ENCODE measurements at regions not wholly inside any gene's neighbourhood (a gene's known extent, or its start where the extent isn't known, plus 50 kb on each side); places are given as distances from the start of the nearest gene placed in this dataset.
"Not testable (repeated sequence)": the region's sequence is repeated elsewhere in the genome, so short reads cannot be mapped to it uniquely, and the experiment has no call there.

GRCh38 chrX:89539150-89539549, 382.6 kb upstream of the TGIF2LX start:
- not testable (repeated sequence) for DNase-seq (ENCODE audit: low spot score)

DNA sequence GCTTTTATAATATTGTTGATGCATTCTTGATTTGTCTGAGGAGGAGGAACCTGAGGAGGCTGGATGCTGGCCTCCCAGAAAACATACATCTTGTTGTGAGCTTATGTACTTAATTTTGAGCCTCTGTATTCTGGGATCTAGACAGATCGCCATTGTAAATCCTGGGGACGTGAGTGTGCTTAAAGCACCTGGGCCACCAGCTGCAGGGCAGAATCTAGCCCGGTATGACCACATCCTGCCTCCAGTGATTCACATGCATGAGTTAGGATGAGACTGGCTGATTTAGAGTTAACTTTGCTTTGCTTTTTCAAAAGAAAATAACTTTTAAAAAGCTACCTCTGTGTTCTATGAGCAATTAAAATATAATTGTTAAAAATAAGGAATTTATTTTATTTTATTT, 364.6 kb upstream of the TGIF2LX start:
- DNase-seq (ENCODE audit: low spot score): not testable (repeated sequence)

GRCh38 chrX:89562079-89562478, 359.6 kb upstream of the TGIF2LX start:
- not testable (repeated sequence) for DNase-seq (ENCODE audit: low spot score)

GRCh38 chrX:89563107-89563506, 358.6 kb upstream of the TGIF2LX start:
- DNase-seq (ENCODE audit: low spot score): not testable (repeated sequence)

- DNase-seq (ENCODE audit: low spot score): not testable (repeated sequence)
Measured at GRCh38 chrX:89567787-89568186, 353.9 kb upstream of the TGIF2LX start.

- DNase-seq (ENCODE audit: low spot score): not testable (repeated sequence)
Measured at GRCh38 chrX:89581868-89582267, 339.8 kb upstream of the TGIF2LX start.

- DNase-seq (ENCODE audit: low spot score): not testable (repeated sequence)
Measured at GRCh38 chrX:89631858-89632257, 289.9 kb upstream of the TGIF2LX start.

DNA sequence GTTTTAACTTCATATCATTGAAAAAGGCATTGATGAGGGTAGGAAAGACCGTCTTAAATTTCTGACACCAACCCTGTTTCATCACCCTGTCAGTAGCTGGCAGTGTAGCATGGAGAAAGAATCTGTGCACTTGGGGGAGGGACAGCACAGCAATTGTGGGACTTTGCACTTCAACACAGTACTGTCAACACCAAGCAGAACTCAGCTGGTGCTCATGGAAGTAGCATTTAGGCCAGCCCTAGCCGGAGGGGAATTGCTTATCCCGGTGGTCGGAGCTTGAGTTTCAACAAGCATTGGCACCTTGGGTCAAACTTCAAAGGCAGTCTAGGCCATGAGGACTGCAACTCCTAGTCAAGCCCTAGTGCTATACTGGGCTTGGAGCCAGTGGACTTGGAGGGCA, 285.8 kb upstream of the TGIF2LX start:
- DNase-seq (ENCODE audit: low spot score): not testable (repeated sequence)

DNA sequence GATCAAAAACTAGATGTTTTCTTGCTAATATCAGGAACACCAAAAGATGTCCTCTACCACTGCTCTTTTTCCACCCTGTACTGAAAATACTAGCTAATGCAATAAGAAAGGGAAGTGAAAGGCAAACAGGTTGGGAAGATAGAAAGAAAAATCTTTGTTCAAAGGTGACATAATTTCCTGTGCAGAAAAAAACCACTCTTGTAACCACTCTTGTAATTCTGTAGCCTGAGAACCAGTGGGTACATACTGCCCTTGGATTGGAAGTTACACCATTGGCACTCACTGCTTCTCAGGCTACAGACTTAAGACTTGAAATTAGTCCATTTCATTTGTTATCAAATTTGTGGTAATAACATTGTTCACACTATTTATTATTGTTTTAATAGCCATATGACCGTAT, 263.0 kb upstream of the TGIF2LX start:
- not testable (repeated sequence) for DNase-seq (ENCODE audit: low spot score)

GRCh38 chrX:89706481-89706880, 215.2 kb upstream of the TGIF2LX start:
- not testable (repeated sequence) for DNase-seq (ENCODE audit: low spot score)

DNA sequence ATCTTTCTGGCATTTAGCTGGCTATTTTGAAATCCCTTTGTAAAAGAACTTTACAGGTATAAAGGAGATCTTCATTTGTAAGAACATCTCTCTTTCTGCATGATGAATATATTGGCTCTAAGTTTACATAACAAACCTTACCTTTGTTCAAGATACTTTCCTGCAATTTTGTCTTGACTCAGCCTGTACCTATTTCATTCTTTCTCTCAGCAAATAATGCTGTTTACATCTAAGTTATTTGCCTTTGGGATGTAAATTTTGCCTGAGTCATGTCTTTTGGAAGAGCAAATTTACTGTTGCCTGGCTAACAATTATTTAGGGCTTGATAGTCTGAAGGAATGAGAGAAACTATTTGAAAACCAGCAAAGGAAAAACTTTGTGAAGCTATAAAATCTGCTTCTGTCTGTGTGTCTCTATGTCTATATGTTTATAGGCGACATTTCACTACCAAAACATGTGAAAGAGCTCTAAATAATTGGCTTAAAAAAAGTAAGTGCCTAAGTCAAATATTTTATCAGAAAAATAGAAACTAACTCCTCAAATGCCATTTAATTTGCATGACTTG, 214.3 kb upstream of the TGIF2LX start:
- DNase-seq (ENCODE audit: low spot score): not testable (repeated sequence)

DNA sequence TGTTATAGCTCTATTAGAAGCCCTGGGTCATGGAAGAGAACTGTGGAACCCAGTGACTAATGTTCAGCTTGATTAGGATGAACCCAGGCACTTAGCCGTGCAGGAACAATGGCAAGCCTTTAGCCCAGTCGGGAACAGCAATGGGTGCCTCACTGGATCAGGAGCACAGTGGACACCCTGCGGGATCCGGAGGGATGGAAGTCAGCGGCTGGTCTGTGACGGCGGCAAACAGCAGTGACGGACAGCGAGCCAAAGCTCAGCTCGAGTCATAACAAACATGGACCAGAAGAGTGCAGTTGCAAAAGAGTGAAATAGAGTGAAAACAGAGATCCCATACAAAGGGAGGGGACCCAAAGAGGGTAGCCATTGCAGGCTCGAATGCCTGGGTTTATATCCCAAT, 187.3 kb upstream of the TGIF2LX start:
- DNase-seq (ENCODE audit: low spot score): not testable (repeated sequence)

DNA sequence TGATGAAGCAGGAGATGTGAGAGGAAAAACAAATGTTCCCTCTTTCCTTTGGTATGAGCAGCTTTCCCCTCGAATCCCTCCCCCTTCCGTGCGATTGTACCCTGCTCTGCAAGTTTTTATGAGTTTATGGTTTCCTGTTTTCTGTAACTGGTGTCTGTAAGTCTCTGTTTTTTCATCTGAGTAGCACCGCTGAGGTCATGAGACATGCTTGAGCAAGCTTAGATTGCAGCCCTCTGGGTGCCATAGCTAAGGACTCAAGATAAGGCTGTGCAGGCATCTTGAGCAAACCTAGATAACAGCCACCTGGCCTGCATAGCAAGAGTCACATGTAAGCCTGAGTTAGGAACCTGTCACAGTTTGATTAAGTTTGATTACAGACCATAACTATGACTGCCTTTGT, 165.2 kb upstream of the TGIF2LX start:
- not testable (repeated sequence) for DNase-seq (ENCODE audit: low spot score)

DNA sequence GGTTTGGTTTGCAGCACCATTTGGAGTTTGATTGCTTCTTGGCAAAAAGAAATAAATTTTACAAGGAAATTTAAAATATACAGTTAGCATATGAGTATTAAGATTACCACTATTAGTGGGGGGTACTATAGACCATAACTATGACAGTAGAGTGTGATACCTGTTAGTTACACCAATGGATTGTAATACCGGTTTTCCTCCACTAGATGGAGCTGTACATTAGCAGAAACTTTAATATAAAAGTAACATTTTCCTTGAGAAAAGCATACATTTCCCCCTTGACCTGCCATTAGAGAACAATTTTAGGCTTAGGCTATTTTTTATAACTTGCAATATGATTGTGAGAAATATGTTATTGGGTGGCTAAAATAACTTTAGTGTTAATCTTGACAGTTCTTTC, 163.9 kb upstream of the TGIF2LX start:
- DNase-seq (ENCODE audit: low spot score): peak; percentile 7

DNA sequence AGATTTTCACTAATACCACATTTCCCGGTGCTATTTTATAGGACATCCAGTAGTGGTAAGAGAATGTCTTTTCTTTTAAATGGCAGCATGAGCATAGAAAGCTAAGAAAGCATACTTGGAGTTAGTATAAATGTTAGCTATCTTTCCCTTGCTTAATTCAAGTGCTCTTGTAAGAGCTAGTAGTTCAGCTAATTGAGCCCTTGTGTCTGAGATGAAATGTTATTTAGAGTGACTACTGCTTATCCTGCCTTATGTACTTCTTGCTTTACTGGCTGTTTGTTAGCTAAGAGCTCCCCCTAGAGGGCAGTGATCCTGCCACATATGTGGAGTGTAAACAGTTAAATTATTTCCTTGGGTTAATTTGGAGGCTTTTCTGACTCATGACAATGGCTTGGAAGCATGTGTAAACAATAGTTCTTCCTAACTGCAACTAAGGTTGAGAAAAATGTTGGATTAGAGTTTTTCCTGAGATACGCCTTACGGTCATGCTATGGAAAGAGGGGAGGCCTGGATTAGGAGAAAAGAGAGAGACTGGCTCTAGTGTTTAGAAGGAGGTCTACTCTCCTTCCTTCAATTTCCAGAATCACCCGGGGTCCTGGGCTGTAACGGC, 162.5 kb upstream of the TGIF2LX start:
- not testable (repeated sequence) for DNase-seq (ENCODE audit: low spot score)

GRCh38 chrX:89771639-89772038, 150.1 kb upstream of the TGIF2LX start:
- DNase-seq (ENCODE audit: low spot score): not testable (repeated sequence)

GRCh38 chrX:89811440-89811839, 110.3 kb upstream of the TGIF2LX start:
- DNase-seq (ENCODE audit: low spot score): not testable (repeated sequence)

- DNase-seq (ENCODE audit: low spot score): not testable (repeated sequence)
Measured at GRCh38 chrX:89839723-89840122, 82.0 kb upstream of the TGIF2LX start.

DNA sequence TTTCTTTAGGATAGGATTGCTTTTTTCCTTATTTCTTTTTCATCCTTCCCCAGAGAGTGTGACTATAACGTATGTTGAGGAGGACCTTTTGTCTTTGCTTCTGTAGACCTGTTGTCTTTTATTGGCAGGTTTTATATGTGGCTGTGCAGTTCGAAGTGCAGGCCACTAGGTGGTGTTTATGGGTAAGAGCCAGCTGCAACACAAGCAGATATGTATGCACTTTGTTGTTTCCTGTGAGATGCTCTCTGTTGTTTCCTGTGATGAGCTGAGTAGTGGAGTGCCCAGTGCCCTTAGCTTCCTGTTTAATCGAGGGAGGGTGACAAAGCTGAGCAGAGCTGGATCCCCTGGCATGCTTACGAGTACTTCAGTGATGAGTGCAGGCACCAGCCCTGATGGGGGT, 50.0 kb upstream of the TGIF2LX start:
- DNase-seq (ENCODE audit: low spot score): not testable (repeated sequence)
